ENCODE measurements at regions not wholly inside any gene's neighbourhood (a gene's known extent, or its start where the extent isn't known, plus 50 kb on each side); places are given as distances from the start of the nearest gene placed in this dataset.

DNA sequence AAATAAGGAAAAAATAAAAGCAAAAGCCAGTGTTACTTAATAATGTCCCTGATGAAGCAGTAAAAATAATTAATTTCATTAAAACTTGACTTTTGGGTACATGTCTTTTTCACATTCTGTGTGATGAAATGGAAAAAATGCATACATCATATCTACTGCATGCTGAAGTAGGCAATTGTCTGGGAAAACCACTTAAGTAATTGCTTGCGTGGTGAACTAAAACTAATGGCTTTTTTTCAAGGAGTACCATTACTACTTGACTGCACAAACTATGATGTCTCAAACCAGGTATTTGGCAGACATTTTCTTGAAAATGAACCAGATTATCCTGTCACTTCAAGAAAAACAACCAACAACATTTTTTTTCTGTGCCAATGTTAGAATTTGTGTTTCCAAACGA, 91.3 kb upstream of the AKIRIN2 start:
- H2AFZ ChIP-seq (ENCODE audit: low read length) = no peak overlapping the region
- TF ChIP-seq ZNF674 (CRISPR knock-in tag; IDR thresholded peaks at IDR 0.05; ENCODE audit: low read depth) = no peak
- TF ChIP-seq ZNF460 (CRISPR knock-in tag; IDR thresholded peaks at IDR 0.05; ENCODE audit: borderline replicate concordance) = no peak
- TF ChIP-seq, protein P1, sequence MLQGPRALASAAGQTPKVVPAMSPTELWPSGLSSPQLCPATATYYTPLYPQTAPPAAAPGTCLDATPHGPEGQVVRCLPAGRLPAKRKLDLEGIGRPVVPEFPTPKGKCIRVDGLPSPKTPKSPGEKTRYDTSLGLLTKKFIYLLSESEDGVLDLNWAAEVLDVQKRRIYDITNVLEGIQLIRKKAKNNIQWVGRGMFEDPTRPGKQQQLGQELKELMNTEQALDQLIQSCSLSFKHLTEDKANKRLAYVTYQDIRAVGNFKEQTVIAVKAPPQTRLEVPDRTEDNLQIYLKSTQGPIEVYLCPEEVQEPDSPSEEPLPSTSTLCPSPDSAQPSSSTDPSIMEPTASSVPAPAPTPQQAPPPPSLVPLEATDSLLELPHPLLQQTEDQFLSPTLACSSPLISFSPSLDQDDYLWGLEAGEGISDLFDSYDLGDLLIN (CRISPR knock-in tag; IDR thresholded peaks at IDR 0.05; ENCODE audit: borderline replicate concordance) = no peak
- TF ChIP-seq, protein P2, sequence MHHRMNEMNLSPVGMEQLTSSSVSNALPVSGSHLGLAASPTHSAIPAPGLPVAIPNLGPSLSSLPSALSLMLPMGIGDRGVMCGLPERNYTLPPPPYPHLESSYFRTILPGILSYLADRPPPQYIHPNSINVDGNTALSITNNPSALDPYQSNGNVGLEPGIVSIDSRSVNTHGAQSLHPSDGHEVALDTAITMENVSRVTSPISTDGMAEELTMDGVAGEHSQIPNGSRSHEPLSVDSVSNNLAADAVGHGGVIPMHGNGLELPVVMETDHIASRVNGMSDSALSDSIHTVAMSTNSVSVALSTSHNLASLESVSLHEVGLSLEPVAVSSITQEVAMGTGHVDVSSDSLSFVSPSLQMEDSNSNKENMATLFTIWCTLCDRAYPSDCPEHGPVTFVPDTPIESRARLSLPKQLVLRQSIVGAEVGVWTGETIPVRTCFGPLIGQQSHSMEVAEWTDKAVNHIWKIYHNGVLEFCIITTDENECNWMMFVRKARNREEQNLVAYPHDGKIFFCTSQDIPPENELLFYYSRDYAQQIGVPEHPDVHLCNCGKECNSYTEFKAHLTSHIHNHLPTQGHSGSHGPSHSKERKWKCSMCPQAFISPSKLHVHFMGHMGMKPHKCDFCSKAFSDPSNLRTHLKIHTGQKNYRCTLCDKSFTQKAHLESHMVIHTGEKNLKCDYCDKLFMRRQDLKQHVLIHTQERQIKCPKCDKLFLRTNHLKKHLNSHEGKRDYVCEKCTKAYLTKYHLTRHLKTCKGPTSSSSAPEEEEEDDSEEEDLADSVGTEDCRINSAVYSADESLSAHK (CRISPR knock-in tag; IDR thresholded peaks at IDR 0.05; ENCODE audit: borderline replicate concordance) = no peak
- TF ChIP-seq, protein P3, sequence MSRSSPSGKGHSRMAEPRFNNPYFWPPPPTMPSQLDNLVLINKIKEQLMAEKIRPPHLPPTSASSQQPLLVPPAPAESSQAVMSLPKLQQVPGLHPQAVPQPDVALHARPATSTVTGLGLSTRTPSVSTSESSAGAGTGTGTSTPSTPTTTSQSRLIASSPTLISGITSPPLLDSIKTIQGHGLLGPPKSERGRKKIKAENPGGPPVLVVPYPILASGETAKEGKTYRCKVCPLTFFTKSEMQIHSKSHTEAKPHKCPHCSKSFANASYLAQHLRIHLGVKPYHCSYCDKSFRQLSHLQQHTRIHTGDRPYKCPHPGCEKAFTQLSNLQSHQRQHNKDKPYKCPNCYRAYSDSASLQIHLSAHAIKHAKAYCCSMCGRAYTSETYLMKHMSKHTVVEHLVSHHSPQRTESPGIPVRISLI (CRISPR knock-in tag; IDR thresholded peaks at IDR 0.05; ENCODE audit: borderline replicate concordance) = no peak
- TF ChIP-seq, protein P4, sequence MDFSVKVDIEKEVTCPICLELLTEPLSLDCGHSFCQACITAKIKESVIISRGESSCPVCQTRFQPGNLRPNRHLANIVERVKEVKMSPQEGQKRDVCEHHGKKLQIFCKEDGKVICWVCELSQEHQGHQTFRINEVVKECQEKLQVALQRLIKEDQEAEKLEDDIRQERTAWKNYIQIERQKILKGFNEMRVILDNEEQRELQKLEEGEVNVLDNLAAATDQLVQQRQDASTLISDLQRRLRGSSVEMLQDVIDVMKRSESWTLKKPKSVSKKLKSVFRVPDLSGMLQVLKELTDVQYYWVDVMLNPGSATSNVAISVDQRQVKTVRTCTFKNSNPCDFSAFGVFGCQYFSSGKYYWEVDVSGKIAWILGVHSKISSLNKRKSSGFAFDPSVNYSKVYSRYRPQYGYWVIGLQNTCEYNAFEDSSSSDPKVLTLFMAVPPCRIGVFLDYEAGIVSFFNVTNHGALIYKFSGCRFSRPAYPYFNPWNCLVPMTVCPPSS (IDR thresholded peaks at IDR 0.05) = no peak
- no peak for TF ChIP-seq TOE1 (CRISPR knock-in tag; IDR thresholded peaks at IDR 0.05)
- TF ChIP-seq ZNF660 (CRISPR knock-in tag; IDR thresholded peaks at IDR 0.05; ENCODE audit: borderline replicate concordance, low read depth) = no peak
- TF ChIP-seq ZNF781 (CRISPR knock-in tag; IDR thresholded peaks at IDR 0.05; ENCODE audit: borderline replicate concordance, not compliant biosample characterization) = no peak
- TF ChIP-seq, protein P5, sequence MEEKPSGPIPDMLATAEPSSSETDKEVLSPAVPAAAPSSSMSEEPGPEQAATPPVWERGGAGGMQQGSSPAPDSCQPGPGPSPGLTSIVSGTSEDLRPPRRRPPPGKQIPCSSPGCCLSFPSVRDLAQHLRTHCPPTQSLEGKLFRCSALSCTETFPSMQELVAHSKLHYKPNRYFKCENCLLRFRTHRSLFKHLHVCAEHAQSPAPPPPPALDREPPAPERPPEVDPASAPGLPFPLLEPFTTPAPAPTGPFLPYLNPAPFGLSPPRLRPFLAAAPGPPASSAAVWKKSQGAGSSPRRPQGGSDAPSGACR (CRISPR knock-in tag; IDR thresholded peaks at IDR 0.05) = no peak
- CTCF ChIA-PET (ENCODE audit: low intra/inter-chr PET ratio, low total read pairs) = no interaction called here
- no peak overlapping the region for H3K27ac ChIP-seq (ENCODE audit: extremely low read length, insufficient read depth, low read length)
- H3K27me3 ChIP-seq (ENCODE audit: control insufficient read depth in 1 of 2, insufficient read depth in 2 of 2, low read length in 2 of 2) = no peaks in the 10 kb centered on the region
- in situ Hi-C loops (cut with HindIII; ENCODE audit: extremely low pct_ligation_motif_present, low pct_unique_long_range_greater_than_20kb) = no loop called here
- 96% methylated on average over 2 of the region's 2 CpGs for WGBS (ENCODE audit: low lambda C conversion rate)
- DNase-seq (ENCODE audit: low spot score) (no peak), ATAC-seq (no peak), FAIRE-seq (no peak)
- no peaks in the 10 kb centered on the region for H4K20me1 ChIP-seq (ENCODE audit: insufficient read depth, low read length)
- no peak overlapping the region for H3K9ac ChIP-seq (ENCODE audit: insufficient read depth, low read depth, low read length)
- BruUV-seq (replicated peaks) = no TSS peak
- intact Hi-C loops (cut with micrococcal nuclease; ENCODE audit: unreplicated experiment) = no loop called here
- H3K79me2 ChIP-seq (ENCODE audit: insufficient read depth, low read length) = no peaks in the 10 kb centered on the region
- POLR2A ChIA-PET = no interaction called here
- no peak overlapping the region for H3K4me2 ChIP-seq (ENCODE audit: low read depth, low read length)
- no peaks in the 10 kb centered on the region for H3K36me3 ChIP-seq (replicated peaks in 1 of 2; ENCODE audit: control insufficient read depth in 1 of 2, insufficient read depth in 2 of 2, low read length in 2 of 2)
- H3K4me3 ChIP-seq (replicated peaks in 1 of 3; ENCODE audit: insufficient read depth in 1 of 3, low read depth in 2 of 3, low read length in 3 of 3) = no peak overlapping the region
- peaks cover 80% of the 10 kb centered on the region for H3K4me1 ChIP-seq (ENCODE audit: insufficient read depth, low read length)
- H3K9me3 ChIP-seq (ENCODE audit: low read length) = no peaks in the 10 kb centered on the region
